ENCODE measurements at regions not wholly inside any gene's neighbourhood (a gene's known extent, or its start where the extent isn't known, plus 50 kb on each side); places are given as distances from the start of the nearest gene placed in this dataset.
"Not testable (repeated sequence)": the region's sequence is repeated elsewhere in the genome, so short reads cannot be mapped to it uniquely, and the experiment has no call there.

DNA sequence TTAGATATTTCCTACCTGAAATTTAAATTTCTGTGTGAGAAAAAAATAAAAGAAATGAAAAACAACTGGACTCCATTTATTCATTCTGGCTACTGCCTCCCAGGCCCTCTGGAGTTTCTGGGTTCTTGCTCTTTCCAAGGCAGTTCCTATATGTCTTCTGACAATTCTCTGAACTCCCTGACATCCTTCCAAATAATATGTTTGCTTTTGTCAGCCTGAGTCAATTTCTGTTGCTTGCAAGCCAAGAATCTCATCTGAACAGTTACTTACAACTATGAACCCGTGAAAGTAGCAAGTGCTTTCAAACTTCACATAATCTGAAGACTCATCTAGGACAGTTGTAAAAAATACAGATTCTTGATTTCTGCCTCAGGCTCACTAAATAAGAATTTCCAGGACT, 216.7 kb upstream of the NPVF start:
- DNase-seq (ENCODE audit: low read depth, low spot score), result no peak

DNA sequence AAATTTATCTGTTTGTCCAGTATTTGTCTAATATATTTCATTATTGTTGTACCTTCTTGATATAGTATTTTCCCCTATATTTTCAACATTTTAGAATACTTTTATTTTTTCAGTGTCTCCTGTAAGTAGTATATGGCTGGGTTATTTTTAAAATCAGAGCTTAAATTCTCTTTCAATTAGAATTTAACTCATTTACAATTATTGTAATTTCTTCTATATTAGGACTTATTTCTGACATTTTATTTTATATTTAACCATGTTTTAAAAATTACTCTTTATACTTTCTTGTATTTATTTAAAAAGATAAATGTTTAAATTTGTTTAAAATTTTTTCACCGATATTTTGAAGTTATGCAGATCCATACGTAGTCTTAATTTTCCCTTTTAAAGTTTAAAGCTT, 220.0 kb upstream of the NPVF start:
- DNase-seq (ENCODE audit: low read depth, low spot score), result no peak

DNA sequence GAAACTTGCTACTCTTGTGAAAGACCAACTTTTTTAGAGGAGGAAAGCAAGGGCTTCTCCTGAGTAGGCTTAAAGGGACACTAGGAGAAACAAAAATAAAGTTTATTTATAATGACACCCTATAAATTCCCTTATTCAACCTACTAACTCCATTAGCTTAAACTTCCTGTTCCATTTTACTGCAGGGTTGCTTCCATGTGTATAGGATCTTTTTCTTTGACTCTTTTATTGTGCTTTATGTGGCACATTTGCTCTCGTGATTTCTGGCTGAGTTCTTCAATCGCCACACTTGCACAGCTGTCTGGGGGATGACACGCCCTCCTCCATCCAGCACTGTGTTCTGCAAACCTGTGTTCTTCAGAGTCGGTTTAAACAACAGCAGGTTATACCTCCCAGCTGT, 225.7 kb upstream of the NPVF start:
- no peak for DNase-seq (ENCODE audit: low read depth, low spot score)

DNA sequence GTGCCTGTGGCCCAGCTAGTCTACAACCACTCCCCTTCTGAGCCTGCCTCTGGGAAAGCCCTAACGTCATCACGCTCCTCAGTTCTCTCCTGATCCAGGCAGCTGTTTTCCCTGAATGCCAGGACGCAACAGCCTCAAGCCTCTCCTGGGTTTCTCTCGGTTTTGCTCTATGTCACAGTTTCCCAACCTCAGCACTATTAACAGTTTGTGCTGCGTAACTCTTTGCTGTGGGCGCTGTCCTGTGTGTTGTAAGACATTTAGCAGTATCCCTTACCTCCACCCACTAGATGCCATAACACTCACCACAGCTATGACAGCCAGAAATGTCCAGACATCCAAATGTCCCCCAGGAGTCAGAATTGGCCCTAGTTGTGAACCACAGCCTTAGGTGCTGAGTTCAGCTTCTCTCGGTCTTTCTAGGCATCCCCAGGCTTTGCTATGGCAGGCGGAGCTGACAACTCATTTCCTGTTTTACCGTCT, 226.3 kb upstream of the NPVF start:
- no peak for DNase-seq (ENCODE audit: low read depth, low spot score)

DNA sequence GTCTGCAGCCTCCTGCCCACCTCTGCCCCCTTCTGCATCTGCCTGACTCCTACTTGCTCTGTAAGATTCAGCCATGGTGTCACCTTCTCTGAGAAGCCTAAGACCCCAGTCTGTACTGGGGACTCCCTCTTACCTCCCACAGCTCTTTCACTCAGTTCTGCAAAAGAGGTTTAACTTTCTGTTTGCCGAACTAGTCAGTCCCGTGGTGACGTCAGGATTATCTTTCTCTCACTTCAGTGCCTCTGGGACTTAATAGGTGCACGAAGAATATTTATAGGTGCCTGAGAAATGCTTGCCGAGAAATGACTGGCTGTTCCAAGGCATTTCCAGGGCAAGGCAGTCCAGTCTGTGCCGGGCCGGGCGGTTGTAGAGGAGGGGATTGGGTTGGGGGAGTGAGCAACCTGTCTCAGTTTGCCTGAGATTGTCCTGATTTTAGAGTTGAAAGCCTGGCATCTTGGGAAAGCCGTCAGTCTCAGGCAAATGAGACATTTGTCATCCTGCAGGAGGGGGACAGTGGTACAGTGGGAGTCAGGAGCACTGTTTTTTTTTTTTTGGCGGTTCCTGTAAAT, 227.5 kb upstream of the NPVF start:
- DNase-seq (ENCODE audit: low read depth, low spot score), result no peak

DNA sequence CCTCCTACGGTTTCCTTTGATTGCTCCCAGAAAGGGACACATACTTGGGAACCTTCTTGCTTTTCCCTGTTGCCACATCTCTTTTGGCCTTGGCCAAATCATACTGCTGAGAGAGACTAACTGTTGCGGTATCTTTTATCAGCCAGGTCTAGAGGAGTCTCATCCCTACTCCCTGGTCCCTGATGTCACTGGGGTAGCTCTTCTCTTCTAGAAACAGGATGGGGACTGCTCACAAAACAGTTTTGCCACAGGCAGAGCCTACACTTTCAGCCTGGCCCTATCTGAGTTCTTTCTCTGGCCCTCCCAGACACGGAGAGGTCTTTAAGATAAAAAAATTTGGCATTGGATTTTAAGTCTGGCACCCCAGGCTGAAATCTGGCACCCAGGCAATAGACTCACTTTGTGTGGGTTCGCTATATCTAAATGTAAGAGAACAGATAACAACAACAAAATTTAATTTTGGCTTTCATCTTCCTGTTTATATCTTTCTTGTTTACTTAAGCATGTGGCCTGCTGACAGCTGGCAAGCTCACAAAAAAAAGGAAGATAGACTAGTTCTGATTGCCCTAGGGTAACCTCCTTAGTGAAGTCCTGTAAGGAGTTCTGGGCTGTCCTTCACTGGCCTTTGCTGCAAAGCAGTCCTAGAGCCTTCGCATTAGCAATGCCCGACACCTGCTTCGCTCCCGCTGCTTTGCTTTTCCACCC, 228.3 kb upstream of the NPVF start:
- DNase-seq (ENCODE audit: low read depth, low spot score), result no peak

DNA sequence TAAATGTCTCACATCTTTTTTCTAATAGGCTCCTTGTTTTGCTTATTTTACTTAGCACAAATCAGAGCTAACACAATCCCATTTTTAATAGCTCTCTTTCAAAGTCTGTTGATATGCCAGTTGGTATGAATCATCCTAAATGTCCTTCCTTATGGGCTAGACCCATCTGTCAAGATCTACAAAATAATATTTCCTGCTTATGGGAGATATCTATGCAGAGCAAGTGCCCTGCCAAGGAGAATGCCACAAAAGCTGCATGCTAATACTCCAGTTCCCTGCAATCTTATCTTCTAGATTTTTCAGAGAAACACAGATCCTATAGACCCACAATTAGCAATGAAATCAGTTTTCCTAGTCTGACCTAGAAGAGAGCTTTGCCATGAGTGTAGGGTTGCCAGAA, 230.8 kb upstream of the NPVF start:
- no peak for DNase-seq (ENCODE audit: low read depth, low spot score)

DNA sequence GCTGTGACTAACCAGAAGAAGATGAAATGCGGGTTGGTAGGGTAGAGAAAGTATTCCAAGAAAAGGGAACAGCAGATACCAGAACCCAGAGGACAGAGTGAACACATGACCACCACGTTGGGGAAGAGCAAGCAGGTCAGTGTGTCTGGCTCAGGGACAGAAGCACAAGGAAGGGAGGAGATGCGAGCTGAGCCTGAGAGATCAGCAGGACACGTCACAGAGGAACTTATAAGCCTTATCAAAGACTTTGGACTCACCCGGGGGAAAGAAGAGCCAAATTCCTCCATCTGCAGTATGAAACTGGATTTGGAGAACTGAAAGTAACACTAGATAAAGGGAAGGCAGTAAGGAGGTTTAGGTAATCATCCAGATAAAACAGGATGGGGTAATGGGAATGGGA, 232.1 kb upstream of the NPVF start:
- DNase-seq (ENCODE audit: low read depth, low spot score), result no peak

DNA sequence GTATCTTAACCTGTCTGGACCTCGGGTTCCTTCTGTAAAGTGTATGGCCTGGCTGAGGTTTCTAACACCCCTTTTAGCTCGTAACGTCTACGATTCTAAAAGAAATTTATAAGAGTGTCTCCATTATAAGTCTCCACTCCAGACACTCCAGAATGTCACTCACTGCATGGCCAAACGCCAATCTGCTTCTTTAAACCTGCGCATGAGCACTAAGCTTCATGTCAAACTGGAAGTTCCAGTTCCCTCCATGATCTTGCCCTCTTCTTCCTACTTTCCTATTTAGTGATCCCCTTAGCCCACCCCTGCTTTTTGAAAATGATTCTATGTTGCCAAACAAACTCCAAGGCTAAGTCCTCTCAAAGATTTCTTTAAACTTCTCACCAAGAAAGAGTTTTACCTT, 241.4 kb upstream of the NPVF start:
- no peak for DNase-seq (ENCODE audit: low read depth, low spot score)

DNA sequence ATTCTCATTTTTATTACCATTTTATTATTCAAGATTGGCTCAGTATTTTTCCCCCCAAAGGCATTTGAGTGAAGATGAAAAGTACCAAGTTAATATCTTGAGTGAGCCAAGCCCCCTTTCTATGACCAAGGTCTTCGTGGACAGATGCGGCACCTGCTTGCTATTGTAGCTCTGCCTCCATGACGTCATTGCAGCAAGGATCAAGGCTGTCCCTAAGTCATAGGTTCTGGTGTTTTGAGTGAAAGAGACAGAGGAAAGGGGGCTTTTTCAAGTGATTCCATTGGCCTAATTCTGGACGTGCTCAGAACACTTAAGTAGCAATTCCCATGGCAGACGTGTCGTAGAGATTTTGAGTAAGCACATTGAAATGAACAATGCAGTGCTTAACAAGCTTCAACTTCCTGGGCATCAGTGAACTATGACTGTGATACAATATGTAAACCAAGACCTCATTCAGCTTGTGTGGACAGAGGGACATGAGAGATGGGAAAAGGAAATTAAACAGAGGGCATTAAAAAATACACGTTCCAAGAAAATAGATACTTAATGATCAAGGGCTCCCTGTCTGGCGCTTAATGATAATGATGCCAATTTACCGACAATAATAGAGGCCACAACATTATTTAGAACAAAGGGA, 248.7 kb upstream of the NPVF start:
- no peak for DNase-seq (ENCODE audit: low read depth, low spot score)

DNA sequence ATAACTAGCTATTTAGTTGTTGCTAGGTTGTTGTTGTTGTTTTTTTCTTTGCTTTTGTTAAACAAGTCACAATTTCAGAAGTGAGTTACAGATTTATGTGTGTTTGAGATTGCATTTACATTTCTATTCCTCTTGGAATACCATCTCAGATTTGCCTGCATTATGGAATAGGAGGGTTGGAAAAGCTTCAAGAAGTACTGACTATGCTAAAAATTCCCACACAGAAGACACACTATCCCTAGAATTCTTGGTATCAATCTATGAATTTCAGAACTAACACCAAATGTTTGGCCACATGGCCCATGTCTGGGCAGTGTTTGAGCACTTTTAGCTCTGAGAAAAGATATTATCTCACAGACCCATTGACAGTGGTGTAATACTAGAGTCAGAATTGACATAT, 249.9 kb upstream of the NPVF start:
- DNase-seq (ENCODE audit: low read depth, low spot score), result not testable (repeated sequence)

DNA sequence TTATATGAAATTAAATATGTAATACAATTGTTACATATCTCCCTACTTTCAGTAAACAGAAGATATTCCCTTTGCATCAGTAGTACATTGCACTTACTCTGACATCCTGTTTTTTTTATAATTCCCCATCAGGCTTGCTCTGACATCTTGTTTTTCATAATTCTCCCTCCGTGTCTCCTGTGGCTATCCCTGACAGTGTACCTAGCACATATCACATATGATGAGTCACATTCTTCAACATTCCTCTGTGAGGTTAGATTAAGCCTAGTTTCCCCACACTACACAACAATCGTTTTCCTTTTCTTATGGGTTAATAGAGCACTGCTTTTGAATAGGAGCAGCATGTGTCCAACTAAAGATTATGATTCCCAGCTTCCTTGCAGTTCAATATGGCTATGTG, 250.6 kb upstream of the NPVF start:
- no peak for DNase-seq (ENCODE audit: low read depth, low spot score)

DNA sequence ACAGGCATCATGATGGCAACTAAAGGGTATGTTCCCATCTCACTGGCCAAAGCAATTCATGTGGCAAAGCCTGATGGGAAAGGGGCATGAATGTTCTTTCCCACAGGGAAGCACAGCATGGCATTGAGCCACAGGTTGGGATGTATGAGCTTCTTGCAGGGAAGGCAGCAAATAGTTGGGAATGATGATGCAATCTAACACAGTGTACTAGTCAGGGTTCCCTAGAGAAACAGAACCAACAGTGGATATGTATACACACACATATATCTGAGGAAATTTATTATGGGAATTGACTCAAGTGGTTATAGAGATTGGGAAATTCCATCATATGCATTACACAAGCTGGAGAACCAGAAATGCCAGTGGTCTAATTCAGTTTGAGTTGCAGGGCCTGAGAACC, 253.6 kb upstream of the NPVF start:
- no peak for DNase-seq (ENCODE audit: low read depth, low spot score)

DNA sequence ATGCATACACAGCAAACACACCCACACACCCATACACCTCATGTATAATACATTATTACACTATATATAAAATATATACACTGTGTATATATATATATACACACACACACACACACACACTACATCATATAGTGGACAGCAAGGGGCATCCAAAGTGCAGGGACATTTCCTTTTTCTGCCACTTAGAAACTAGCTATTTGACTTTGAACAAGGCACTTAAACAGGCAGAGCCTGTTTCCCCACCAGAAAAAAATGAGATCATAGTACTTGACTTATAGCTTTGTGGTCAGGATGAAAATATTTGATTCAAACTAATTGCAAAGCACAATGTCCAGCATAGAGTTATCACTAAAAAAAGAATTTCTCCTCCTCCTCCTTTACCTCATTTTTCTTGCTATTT, 254.3 kb upstream of the NPVF start:
- no peak for DNase-seq (ENCODE audit: low read depth, low spot score)

DNA sequence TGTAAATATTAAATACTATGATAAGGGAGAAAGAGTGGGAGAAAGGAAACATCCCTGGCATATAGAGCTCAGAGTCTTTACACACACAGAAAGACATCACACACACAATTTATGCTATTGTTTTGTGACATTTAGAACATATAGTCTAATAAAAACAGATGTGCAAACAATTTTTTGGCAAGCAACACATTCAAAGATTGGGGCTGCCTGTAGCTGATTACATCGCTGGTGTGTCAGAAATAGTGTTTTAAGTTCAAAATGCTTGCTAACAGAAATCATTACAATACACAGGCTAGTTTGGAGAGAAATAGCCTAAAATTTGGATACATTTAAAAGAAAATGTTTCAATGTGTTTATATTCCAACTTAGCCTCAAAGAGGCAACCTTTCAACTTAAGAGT, 256.7 kb upstream of the NPVF start:
- no peak for DNase-seq (ENCODE audit: low read depth, low spot score)

DNA sequence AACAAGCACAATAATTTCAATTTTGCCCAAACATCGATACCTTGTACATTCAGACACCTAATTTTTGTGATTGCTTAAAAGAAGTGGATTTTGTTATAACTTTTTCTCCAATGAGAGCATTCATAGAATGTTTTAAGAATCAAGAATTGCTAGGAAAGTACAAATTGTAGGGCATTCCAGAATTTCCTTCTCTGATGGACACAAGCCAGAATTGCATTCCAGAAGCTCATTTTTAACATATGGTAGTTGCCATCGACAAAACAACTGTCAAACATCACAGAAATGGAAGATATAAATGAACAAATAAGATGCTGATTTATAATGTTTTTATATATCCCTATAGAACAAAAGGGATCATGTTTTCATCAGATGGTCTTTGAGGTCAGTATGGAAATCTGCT, 258.4 kb upstream of the NPVF start:
- DNase-seq (ENCODE audit: low read depth, low spot score), result no peak

DNA sequence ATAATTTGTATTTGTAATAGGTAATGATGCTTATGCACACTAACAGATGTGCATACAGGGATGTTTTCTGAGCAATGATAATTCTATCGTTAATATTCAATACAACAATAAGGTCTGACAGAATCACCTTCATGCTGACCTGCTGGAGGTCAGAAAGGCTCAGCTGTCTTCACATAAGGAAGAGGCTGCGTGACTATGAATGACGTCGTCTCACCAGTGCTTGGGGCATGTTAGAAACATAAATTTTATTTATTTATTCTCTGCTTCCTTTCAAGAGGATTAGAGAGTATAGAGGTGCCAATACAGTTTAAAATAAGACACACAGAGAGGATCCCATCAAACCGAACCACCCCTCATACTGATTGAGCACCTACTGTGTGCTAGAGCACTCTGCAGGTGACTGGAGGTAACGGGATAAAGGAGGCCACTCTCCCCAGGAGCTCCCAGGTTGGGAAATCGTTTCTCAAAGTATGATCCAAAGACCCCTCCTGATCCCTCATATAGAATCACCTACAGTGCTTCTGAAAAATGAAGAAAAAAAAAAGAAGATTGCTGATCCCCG, 265.6 kb upstream of the NPVF start:
- DNase-seq (ENCODE audit: low read depth, low spot score), result no peak

DNA sequence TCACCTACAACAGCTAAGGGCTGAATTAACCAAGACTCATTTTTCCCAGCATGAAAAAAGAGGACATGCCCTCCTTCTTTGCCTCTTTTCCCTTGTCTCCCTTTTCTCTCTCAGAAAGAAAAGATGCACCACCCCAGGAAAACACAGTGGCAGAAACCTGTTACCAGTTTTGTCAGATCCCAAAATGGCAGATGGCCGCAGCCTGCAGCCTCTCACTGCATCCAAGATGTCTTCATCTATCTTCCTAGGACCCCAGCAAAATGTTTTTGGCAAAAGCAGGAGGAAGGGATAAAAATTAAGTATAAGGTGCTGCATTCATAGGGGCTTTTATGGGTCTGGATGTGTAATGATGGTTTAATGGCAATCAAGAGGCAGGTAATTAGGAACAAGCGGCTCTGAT, 266.6 kb upstream of the NPVF start:
- no peak for DNase-seq (ENCODE audit: low read depth, low spot score)

DNA sequence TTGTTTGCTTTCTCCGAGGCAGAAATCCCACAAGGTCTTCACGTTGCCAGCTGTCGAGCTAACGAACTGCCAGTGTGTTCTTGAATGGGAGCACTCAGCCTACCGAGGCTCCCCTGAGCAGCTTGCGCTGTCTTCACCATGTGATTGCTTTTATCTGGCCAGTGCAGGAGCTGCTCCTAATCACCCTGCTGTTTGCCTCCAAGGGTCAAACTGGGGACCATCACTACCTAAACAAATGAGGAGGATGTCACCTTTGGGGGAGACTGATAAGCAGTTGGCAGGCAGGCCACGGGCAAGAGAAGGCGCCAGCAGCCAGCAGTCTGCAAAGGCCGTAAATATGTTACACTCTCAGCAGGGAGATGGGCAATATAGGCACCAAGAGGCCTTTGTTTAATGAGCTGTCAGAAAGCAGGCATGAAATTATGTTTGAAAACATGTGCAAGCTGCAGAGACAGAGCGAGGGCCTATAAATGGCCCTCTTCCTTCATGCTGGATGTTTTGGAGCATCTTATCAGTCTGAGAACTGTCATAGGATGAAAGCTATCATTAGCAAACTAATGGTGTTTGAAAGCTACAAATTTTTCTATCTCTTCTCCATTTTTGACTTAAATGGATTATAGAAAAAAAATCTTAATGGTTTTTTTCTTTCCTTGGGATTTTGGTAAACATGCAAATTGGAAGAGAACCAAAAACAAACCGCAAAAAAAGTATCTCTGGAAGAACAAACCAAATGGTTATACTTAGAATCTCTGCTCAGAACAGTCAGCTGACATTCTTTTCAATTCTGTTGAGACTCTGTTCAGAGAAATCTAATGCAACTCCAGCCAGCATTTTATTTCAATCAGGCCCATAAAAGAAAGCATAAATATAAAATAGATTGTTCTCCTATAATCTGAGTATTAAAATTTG, 267.3 kb upstream of the NPVF start:
- no peak for DNase-seq (ENCODE audit: low read depth, low spot score)

DNA sequence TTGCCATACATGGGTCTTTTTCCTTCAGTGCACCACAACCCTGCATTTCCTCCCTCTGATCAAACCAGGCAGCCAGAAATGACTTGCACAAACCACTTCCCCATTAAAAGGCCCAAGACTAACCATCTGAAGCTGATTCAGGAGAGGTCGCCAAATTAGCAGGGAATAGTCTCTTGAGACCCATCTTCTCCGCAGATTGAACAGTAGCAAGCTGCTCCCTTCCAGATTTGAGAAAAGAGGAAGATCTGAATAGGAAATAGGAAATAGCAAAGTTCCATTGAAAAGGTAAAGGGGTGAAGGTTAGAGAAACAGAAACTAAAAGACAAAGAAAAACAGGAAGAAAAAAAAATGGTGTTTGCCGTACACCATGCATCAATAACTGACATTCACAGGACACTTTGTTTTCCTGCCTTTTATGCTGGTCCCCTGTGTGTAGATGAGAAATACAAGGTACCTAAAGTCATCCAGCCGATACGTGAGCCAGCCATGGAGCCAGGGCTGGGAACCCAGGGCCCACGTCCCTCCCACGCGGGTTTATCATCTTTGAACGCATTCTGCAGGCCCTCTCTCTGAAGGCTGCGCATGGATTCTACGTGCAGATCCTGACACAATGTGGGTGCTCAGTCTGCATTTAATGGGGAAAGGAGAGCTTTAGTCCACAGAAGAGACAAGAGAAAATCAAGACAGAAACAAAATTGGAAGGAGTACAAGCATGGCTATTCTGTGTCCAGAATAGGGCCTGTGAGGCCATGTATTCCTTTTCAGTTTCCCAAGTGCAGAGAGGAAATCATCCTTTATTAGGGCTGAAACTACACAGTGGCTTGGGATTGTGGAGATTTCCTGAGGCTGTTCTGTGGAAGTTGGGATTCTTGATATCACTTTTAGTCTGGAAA, 268.4 kb upstream of the NPVF start:
- no peak for DNase-seq (ENCODE audit: low read depth, low spot score)

DNA sequence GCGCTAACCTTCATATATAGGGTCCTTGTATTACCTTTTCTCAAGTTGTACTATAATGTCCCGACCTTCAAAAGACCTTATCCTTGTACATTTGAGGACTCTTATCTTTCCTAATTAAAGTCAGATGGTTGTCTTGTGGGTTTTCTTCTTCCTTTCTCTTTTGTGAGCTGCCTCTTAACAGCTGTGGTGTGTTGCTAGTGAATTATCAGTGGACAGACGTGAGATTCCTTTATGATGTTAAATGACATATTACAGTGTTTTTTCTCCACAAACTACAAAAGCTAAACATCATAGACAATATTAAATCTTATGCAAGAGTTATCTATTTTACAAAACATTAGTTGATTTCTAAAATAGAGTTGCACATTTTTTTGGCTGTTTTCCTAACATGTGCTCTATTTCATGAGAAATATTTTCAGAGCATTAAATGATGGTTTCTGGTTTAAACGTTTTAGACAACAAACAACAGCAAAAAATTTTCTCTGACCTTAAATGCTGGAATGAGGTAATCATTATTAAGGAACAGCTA, 272.2 kb upstream of the NPVF start:
- no peak for DNase-seq (ENCODE audit: low read depth, low spot score)
